HG03045 (cell line): ENCODE measurements at regions not wholly inside any gene's neighbourhood (a gene's known extent, or its start where the extent isn't known, plus 50 kb on each side); places are given as distances from the start of the nearest gene placed in this dataset.
"Not testable (repeated sequence)": the region's sequence is repeated elsewhere in the genome, so short reads cannot be mapped to it uniquely, and the experiment has no call there.

Source experiments
- ATAC-seq: cut with Tn5 transposase; IDR thresholded peaks from one replicate; pipeline ENCODE4 v1.9.1; 2021; ENCODE audit warnings: mild to moderate bottlenecking, moderate library complexity; ENCODE audit not compliant: unreplicated experiment

DNA sequence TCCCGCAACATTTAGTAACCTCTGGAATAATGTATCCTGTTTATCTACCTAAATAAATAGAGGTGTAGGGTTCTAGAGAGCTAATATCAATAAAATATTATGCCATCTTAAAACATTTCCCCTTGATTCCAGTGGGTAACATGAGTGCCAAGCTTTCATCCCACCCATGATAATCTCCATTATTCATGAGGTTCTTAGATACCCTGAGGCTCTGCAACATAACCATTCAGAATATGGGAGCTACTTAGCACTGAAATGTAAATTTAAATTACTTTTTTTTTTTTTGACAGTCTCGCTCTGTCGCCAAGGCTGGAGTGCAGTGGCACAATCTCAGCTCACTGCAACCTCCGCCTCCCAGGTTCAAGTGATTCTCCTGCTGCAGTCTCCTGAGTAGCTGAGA lies 832.7 kb downstream of the BRINP3 start:
- ATAC-seq = no peak

DNA sequence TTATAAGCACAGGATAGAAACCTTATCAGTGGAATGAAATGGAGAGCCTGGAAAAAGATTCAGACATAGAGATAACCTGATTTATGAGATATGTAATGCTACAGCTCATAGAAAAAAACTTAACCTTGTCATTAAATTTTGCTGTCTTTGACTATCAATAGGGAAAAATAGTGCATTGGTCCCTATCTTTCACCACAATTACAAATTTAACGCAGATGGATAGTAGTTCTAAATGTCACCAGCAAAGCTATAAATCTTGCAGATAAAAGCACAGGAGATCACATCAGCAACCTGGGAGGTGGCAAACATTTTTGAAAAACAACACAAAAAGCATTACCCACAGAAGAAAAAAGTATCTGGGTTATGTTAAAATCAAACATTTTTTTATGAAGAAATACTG lies 831.6 kb downstream of the BRINP3 start:
- ATAC-seq = no peak

DNA sequence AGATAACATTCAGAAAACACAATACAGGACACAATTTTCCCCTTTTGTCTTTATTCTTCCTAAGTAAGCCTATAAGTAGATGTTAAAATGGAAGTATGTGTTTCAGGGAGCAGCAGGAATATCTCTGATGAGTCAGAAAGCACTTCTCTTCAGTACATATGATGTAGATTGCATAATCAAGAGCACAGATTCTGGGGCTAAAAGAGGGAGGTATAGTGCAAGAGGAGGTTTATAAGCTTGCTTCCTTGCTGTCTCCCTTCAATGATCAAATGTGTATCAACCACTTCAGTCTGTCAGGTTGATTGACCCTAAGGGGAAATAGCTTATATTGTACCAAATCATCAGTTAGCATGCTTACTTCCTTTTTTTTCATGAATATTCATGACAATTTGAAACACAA lies 822.8 kb downstream of the BRINP3 start:
- ATAC-seq = no peak

DNA sequence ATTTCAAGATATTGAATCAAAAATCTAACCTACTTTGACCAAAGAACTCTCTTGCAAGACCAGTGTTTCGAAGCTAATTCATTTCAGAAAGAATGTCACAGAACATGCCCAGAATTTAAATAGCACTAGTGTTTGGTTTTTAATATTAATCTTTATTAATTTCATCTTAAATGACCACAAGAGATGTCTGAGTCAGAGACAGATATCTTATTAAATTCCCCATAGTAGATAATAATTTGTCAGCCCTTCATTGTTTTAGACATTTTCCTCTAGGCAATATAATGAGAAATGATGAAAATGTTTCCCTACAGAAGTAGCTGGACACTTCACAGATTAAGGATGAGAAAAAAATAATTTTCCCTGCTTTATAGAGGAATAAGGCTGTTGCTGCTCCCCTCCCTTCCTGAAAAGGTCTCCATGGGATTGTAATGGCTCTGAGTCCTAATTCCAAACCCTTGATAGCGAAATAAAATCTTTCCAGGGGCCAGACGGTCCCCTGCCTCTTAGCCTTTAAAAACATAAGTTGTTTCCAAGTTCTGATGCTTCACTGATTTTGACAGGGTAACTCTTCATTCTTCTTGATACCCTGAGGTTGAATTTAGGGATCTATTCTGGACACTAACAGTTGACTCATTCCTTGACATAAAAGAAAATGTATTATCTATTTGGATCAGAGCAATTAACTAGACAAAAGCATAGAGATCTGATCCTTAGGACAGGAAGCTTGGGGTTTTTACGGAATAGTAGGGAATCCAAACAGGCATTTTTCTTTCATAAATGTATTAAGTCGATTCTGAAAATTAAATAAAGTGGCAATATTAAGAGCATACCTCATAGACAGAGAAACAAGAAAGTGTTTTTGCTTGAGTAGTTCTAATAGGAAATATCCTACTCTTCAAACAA lies 820.8 kb downstream of the BRINP3 start:
- no peak for ATAC-seq

GRCh38 chr1:189657715-189658114 lies 819.9 kb downstream of the BRINP3 start:
- ATAC-seq = no peak

GRCh38 chr1:189658381-189658780 lies 819.3 kb downstream of the BRINP3 start:
- no peak for ATAC-seq

GRCh38 chr1:189659731-189660130 lies 817.9 kb downstream of the BRINP3 start:
- no peak for ATAC-seq

DNA sequence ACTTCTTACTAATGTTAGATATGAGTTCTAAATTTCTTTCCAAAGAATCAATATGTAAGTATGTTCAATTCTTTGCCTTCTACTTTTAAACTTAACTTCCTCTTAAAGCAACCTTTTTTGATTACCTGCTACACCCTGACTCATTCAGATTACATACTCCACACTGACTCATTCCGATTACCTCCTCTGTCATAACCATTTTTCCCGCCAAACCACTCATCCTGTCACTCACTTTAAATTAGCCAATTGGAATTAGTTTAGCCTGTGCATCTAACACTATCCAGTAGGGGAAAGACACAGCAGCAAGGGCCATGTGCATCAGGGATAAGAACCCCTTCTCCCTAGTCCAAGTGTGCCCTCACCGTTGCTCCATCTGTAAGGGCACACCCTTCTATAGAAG lies 815.5 kb downstream of the BRINP3 start:
- ATAC-seq = no peak

- no peak for ATAC-seq
Observed at GRCh38 chr1:189669846-189670245, 807.8 kb downstream of the BRINP3 start.

- ATAC-seq = no peak
Observed at GRCh38 chr1:189673217-189673616, 804.4 kb downstream of the BRINP3 start.

GRCh38 chr1:189675712-189676244 lies 801.9 kb downstream of the BRINP3 start:
- ATAC-seq = no peak

DNA sequence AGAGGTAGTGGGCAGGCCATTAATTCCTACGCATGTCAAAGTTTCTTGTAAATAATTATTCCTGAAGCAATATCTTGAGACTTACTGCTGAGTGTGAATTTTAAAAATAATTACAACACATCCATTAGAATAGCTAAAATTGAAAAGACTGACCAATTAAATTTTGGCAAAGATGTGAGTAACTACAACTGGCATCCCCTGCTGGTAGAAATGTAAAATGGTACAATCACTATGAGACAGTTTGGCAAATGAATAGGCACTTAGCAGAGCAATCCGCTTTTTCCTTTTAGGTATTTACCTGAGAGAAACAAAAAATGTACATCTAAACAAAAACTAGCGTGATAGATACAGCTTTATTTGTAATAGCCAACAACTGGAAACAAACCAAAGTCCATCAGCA lies 798.9 kb downstream of the BRINP3 start:
- no peak for ATAC-seq

DNA sequence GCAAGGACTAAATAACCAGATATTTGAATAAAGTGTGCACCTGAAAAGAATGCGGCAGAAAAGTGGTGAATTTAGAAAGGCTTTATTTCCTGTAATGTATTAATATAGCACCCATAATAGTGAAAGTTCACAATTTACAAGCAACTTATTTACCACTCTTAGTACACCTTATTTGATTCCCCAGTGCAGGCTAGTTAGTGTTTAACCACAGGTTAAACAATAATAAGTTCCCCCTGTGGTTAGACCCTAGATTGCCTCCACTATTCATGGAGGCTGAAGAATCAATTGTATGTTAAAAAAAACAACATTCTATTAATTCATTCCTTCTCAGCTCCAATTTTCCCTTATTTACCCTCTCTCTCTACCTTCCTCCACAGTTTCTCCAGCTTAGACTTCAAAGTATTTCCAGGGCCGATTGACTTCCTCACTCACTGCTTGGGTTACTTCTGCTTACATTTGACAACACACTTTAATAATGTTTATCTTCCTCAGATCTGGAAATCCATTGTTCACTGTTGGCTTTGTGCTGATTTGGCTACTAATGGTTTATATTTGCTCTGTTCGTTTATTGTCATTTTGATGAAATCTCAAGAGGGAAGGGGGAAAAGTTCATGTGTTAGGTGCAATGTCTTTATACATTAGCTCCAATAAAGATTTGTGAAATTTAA lies 796.3 kb downstream of the BRINP3 start:
- no peak for ATAC-seq

DNA sequence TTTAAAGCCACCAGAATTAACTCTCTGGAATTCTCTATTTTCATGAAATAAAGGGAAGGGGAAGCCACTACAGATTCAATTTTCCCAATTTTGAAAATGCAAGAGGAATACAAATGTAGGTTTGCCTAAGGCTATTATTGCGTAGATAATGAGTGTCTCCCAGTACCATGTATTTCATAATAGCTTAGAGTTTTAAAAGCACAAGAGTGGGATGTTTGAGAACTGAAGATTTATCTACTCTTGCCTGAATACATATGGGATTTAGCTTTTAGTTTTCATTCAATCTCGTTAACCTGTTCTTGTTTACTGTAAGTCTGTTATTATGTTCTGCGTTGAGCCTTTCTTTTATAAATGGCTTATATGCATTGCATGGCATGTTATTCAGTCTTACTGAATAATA lies 795.1 kb downstream of the BRINP3 start:
- no peak for ATAC-seq

GRCh38 chr1:189686288-189686687 lies 791.4 kb downstream of the BRINP3 start:
- no peak for ATAC-seq

DNA sequence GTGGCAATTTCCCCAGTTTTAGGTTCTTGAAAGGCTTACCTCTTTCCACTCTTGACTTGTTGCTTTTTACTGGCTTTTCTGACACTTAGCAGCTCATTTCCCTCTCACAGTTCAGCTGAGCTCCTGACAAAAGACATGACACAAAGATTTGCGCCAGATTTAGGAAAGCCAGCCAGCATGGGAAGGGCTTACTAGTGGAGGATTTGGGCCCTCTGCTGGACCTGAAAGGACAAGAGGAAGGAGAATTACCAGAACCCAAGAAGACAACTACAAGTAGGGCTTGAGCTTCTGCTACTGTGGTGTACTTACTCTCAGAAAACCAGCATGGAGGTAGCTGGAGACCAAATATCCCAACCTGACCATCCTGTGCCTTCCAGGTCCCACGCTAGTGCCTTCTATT lies 784.5 kb downstream of the BRINP3 start:
- no peak for ATAC-seq

GRCh38 chr1:189696297-189696696 lies 781.4 kb downstream of the BRINP3 start:
- no peak for ATAC-seq

DNA sequence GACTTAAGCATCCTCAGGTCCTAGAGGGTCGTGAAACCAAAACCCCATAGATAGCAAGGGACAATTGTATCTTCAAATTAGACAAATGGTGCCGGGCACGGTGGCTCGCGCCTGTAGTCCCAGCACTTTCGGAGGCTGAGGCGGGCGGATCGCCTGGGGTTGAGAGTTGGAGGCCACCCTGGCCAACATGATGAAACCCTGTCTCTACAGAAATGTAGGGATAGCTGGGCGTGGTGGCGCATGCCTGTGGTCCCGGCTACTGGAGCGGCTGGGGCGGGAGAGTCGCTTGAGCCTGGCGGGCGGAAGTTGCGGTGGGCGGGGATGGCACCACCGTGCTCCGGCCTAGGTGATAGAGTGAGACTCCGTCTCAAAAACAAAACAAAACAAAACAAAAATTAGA lies 780.6 kb downstream of the BRINP3 start:
- no peak for ATAC-seq

DNA sequence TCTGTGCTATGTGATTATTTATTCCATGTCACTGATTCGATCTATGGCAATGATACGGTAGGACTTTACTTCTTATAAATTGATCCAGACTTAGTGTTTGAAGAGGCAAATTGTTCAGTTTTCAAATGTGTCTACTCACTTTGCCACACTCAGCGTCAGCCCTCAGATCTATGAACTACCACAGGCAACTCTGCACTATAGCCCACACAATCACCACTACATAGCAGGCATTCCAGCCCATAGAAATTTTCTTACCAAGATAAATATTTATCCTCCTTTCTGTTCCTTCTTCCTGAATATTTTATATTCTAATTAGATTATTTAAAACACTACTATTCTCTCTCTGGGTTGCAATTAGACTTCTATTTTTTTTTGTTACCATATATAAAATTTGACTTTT lies 776.1 kb downstream of the BRINP3 start:
- ATAC-seq = no peak

GRCh38 chr1:189706594-189706993 lies 771.1 kb downstream of the BRINP3 start:
- ATAC-seq = no peak

DNA sequence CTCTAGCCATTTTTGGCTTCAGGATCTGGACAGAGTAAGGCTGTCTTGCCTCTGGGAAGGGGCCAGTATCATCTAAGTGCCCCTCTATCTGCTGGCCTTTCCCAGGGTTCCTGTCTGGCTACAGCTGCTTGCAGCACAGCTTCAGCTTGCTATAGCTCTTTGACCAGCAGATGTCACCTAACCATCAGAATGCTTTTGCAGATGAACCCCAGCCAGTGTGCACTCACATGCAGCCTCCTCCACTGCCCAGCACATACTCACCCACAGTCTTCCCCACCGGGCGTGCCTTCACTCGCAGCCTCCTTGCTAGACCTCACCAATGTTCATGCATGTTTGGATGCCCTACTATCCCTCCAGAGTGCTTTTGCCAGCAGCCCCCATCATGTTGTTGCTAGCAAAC lies 769.0 kb downstream of the BRINP3 start:
- ATAC-seq = no peak

- not testable (repeated sequence) for ATAC-seq
Observed at GRCh38 chr1:189718147-189718795, 759.4 kb downstream of the BRINP3 start.
